Endodermal cell (in vitro differentiated cells): ENCODE measurements at regions not wholly inside any gene's neighbourhood (a gene's known extent, or its start where the extent isn't known, plus 50 kb on each side); places are given as distances from the start of the nearest gene placed in this dataset.

ENCODE experiments used
- DNase-seq: peaks from one replicate; pipeline ENCODE4 v3.0.0-alpha.2; 2017
- H3K27ac ChIP-seq: 2 replicates; pipeline ENCODE4 v1.5.1; 2013; ENCODE audit warnings: mild to moderate bottlenecking, low read depth, low read length, moderate library complexity
- H3K27me3 ChIP-seq: 2 replicates; pipeline ENCODE4 v1.6.1; 2013; ENCODE audit warnings: mild to moderate bottlenecking, low read length, moderate library complexity; ENCODE audit not compliant: insufficient read depth, control insufficient read depth, poor library complexity, severe bottlenecking
- H3K36me3 ChIP-seq: 2 replicates; pipeline ENCODE4 v1.7.0; 2013; ENCODE audit warnings: mild to moderate bottlenecking, low read length, moderate library complexity; ENCODE audit not compliant: control insufficient read depth, insufficient read depth
- H3K4me1 ChIP-seq: one replicate; pipeline ENCODE4 v1.7.0; 2013; ENCODE audit warnings: low read length; ENCODE audit not compliant: control insufficient read depth, insufficient read depth
- H3K4me3 ChIP-seq: 2 replicates; pipeline ENCODE4 v1.5.1; 2013; ENCODE audit warnings: mild to moderate bottlenecking, low read length, moderate library complexity
- H3K9ac ChIP-seq: 2 replicates; pipeline ENCODE4 v1.6.1; 2013; ENCODE audit warnings: mild to moderate bottlenecking, low read length, moderate library complexity; ENCODE audit not compliant: poor library complexity, severe bottlenecking; ENCODE audit errors: extremely low read depth
- H3K9me3 ChIP-seq: 2 replicates; pipeline ENCODE4 v1.6.1; 2013; ENCODE audit warnings: mild to moderate bottlenecking, low read length, moderate library complexity; ENCODE audit not compliant: control insufficient read depth
- H3K27ac Mint-ChIP-seq: 2 replicates; pipeline ENCODE4 v1.8.0; 2020; ENCODE audit warnings: mixed read lengths
- H3K27me3 Mint-ChIP-seq: 2 replicates; pipeline ENCODE4 v1.8.0; 2021; ENCODE audit warnings: mild to moderate bottlenecking, mixed read lengths; ENCODE audit not compliant: insufficient read depth
- H3K36me3 Mint-ChIP-seq: 2 replicates; pipeline ENCODE4 v1.8.0; 2020; ENCODE audit warnings: low read depth, mixed read lengths
- H3K4me1 Mint-ChIP-seq: 2 replicates; pipeline ENCODE4 v1.8.0; 2020; ENCODE audit warnings: mixed read lengths
- H3K4me3 Mint-ChIP-seq: 2 replicates; pipeline ENCODE4 v1.8.0; 2020; ENCODE audit warnings: mild to moderate bottlenecking, moderate library complexity, mixed read lengths
- H3K9me3 Mint-ChIP-seq: 2 replicates; pipeline ENCODE4 v1.8.0; 2020; ENCODE audit warnings: mild to moderate bottlenecking, mixed read lengths
- CTCF ChIP-seq: fragments of 200-600 bp; sonication (generic); conservative IDR thresholded peaks from 2 replicates; pipeline ENCODE4 v1.5.0; 2021; ENCODE audit warnings: antibody characterized with exemption, mild to moderate bottlenecking
- WGBS, 2 experiments: methylation state at CpG; one replicate each; pipeline versions ENCODE4 v1.1.5 to v1.1.7; 2013; ENCODE audit warnings: missing lambda C conversion rate in 2 of 2, mixed read lengths in 1 of 2; ENCODE audit not compliant: insufficient coverage in 1 of 2, insufficient read length in 1 of 2; 5-methylcytosine and 5-hydroxymethylcytosine counted together

GRCh38 chr9:87127543-87127942, 180.2 kb upstream of the GAS1 start:
- Histone ChIP-seq H3K9me3 (peaks cover 8% of the 10 kb centered on the region), H3K36me3 (no peaks in the 10 kb centered on the region), H3K4me3 (no peak overlapping the region), H3K4me1 (no peaks in the 10 kb centered on the region), H3K27ac (no peak overlapping the region), H3K9ac (no peak overlapping the region), H3K27me3 (no peaks in the 10 kb centered on the region)
- peaks cover 22% of the 10 kb centered on the region for H3K9me3 Mint-ChIP-seq
- no peaks in the 10 kb centered on the region for H3K27me3 Mint-ChIP-seq
- no peak for DNase-seq
- H3K4me1 Mint-ChIP-seq: no peaks in the 10 kb centered on the region
- no CpG with 5 or more reads among the region's 1 CpG for WGBS, 2 experiments
- TF ChIP-seq CTCF: no peak
- peaks cover 4% of the 10 kb centered on the region for H3K36me3 Mint-ChIP-seq
- no peak overlapping the region for H3K4me3 Mint-ChIP-seq
- H3K27ac Mint-ChIP-seq: no peak overlapping the region

- peaks cover 8% of the 10 kb centered on the region for H3K9me3 ChIP-seq
- Mint-ChIP-seq H3K27me3 (peaks cover 1% of the 10 kb centered on the region), H3K36me3 (peaks cover 4% of the 10 kb centered on the region), H3K27ac (no peak overlapping the region), H3K4me3 (no peak overlapping the region), H3K9me3 (peaks cover 27% of the 10 kb centered on the region), H3K4me1 (no peaks in the 10 kb centered on the region)
- no peaks in the 10 kb centered on the region for H3K36me3 ChIP-seq
- 94% methylated on average over 2 of the region's 2 CpGs; no CpG with 5 or more reads in 1 of the 2 experiments for WGBS, 2 experiments
- no peak for TF ChIP-seq CTCF
- H3K27me3 ChIP-seq: no peaks in the 10 kb centered on the region
- no peak for DNase-seq
- H3K4me3 ChIP-seq: no peak overlapping the region
- H3K4me1 ChIP-seq: no peaks in the 10 kb centered on the region
- no peak overlapping the region for H3K9ac ChIP-seq
- H3K27ac ChIP-seq: no peak overlapping the region
These were observed 180.8 kb upstream of the GAS1 start for GRCh38 chr9:87127978-87128614.

GRCh38 chr9:87128844-87129493, 181.7 kb upstream of the GAS1 start:
- 85 to 91% methylated on average over 5 of the region's 5 CpGs for whole genome bisulfite sequencing, 2 experiments
- no peak overlapping the region for H3K4me3 ChIP-seq
- Mint-ChIP-seq H3K4me1 (no peaks in the 10 kb centered on the region), H3K27me3 (peaks cover 2% of the 10 kb centered on the region), H3K4me3 (no peak overlapping the region), H3K27ac (no peak overlapping the region), H3K9me3 (peaks cover 34% of the 10 kb centered on the region), H3K36me3 (peaks cover 4% of the 10 kb centered on the region)
- H3K27me3 ChIP-seq: no peaks in the 10 kb centered on the region
- no peak for DNase-seq
- no peak overlapping the region for H3K27ac ChIP-seq
- peaks cover 8% of the 10 kb centered on the region for H3K9me3 ChIP-seq
- no peaks in the 10 kb centered on the region for H3K36me3 ChIP-seq
- H3K4me1 ChIP-seq: no peaks in the 10 kb centered on the region
- no peak for TF ChIP-seq CTCF
- H3K9ac ChIP-seq: no peak overlapping the region
